PC-9 (cell line): ENCODE measurements at regions not wholly inside any gene's neighbourhood (a gene's known extent, or its start where the extent isn't known, plus 50 kb on each side); places are given as distances from the start of the nearest gene placed in this dataset.

Source experiments
- CTCF ChIP-seq: fragments of 200-600 bp; sonication (generic); conservative IDR thresholded peaks from 2 replicates; pipeline ENCODE4 v1.6.1; 2017; ENCODE audit warnings: mixed run types, antibody characterized with exemption, mild to moderate bottlenecking, moderate library complexity
- EZH2 ChIP-seq: fragments of 200-600 bp; sonication (generic); IDR thresholded peaks from 2 replicates; pipeline ENCODE4 v1.8.0; 2017; ENCODE audit warnings: antibody characterized with exemption, low read depth

- TF ChIP-seq EZH2 = no peak
- TF ChIP-seq CTCF = no peak
These were observed 457.5 kb upstream of the ARID1B start for GRCh38 chr6:156319707-156320106.
